Ramos (cell line): ENCODE measurements at regions not wholly inside any gene's neighbourhood (a gene's known extent, or its start where the extent isn't known, plus 50 kb on each side); places are given as distances from the start of the nearest gene placed in this dataset.
"Not testable (repeated sequence)": the region's sequence is repeated elsewhere in the genome, so short reads cannot be mapped to it uniquely, and the experiment has no call there.

Experiments used
- in situ Hi-C: fragments of 300-500 bp; cut with MboI; formaldehyde crosslinking; loops from one replicate; pipeline ENCODE4 v1.14.3; 2022; ENCODE audit warnings: low sequenced_read_pairs; ENCODE audit not compliant: unreplicated experiment

- in situ Hi-C loops: loop anchor here (25.0 kb wide), 1 partner anchor 1254 kb away; no protein-coding TSS in a partner anchor
Measured at GRCh38 chr3:153008226-153008625, 153.8 kb upstream of the RAP2B start.

DNA sequence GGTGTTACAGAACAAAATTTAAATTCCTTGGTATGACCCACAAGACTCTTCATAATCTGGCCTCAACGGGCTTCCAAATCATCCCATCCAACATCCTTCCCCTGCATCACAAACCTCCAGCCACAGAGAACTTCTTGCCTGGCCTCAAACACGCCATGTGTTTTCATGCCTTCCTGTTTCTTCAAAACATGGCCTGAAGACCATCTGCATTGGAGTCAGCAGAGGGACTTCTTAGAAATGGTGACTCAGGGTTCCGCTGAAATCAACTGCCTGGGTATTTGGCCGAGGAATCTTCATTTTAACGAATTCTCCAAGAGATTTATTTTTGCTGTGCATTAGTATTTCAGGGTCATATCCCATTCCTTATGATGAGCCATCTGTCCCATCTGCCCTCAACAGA lies 138.1 kb upstream of the RAP2B start:
- in situ Hi-C loops: loop anchor here (25.0 kb wide), 1 partner anchor 1238 kb away; no protein-coding TSS in a partner anchor

GRCh38 chr3:153026026-153026425 lies 136.0 kb upstream of the RAP2B start:
- in situ Hi-C loops: loop anchor here (25.0 kb wide), 1 partner anchor 986 kb away; no protein-coding TSS in a partner anchor

GRCh38 chr3:153028381-153028780 lies 133.6 kb upstream of the RAP2B start:
- in situ Hi-C loops: loop anchor here (25.0 kb wide), 1 partner anchor 984 kb away; no protein-coding TSS in a partner anchor

DNA sequence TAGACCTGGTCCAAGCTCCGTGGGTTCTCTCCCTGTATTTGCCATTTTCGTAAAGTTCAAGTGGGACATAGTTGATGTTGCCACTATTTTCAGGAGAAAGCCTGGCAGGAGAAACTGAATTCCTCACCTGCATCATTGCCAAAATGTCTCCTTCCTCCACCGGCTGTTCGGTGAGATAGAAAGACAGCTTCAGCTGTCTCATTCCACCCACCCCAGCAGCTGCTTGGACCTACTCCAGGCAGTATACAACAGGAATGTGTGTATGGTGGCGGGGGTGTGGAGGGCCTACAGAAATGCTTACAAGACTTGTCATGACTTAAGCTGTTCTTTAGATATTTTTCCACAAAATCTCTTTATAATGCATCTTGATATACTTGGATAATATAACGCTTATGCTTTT lies 132.7 kb upstream of the RAP2B start:
- in situ Hi-C loops: loop anchor here (25.0 kb wide), 1 partner anchor 983 kb away; no protein-coding TSS in a partner anchor

DNA sequence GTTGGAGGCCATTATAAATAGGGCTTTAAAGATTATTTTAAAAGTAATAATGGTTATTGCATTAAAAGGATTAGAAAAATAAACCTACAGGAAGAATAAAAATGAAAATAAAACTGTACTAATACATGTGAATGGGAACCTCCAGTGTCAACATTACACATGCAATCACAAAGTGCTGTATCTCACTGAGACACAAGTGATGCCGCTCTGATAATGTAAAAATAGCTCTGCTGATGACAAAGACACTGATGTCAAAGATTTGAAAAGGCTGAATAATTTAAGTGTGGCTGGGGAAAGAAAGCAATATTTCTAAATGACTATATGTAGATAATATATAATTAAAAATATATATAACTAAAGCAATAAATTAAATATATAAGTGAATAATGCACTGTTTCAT lies 129.1 kb upstream of the RAP2B start:
- in situ Hi-C loops: loop anchor here (10.0 to 25.0 kb wide), 2 partner anchors 562 to 979 kb away; no protein-coding TSS in a partner anchor

DNA sequence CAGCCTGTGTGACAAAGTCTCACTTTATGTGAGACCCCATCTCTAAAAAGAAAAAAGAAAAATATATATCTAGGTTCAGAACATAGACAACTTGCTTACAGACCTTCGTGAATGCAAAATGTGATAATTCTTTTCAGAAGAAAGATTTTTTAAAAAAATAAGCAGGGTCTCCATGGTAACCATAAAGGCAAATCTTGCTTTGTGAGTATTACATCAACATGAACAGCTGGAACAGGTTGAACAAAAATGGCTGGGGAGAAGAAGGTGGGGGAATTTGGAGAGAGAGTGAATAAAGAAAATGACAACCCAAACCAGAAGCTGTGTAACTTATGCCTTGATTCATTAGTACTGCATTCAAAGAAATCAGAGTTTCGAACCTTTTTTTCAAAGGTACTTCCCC lies 125.2 kb upstream of the RAP2B start:
- in situ Hi-C loops: loop anchor here (10.0 to 25.0 kb wide), 2 partner anchors 558 to 975 kb away; no protein-coding TSS in a partner anchor

DNA sequence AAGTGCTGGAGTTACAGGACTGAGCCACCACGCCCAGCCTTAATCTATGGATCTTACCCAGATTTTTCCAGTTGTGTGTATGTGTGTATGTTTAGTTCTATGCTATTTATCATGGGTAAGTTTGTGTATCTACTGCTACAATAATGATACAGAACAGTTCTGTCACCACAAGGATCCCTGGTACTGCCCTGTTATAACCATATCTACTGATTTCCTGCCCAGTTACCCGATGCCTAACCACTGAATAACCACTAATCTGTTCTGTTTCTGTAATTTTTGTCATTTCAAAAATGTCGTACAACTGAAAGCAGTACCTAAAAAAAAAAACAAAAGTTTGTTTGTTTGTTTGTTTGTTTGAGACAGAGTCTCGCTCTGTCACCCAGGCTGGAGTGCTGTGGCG lies 123.7 kb upstream of the RAP2B start:
- in situ Hi-C loops: loop anchor here (10.0 to 25.0 kb wide), 2 partner anchors 556 to 974 kb away; no protein-coding TSS in a partner anchor

DNA sequence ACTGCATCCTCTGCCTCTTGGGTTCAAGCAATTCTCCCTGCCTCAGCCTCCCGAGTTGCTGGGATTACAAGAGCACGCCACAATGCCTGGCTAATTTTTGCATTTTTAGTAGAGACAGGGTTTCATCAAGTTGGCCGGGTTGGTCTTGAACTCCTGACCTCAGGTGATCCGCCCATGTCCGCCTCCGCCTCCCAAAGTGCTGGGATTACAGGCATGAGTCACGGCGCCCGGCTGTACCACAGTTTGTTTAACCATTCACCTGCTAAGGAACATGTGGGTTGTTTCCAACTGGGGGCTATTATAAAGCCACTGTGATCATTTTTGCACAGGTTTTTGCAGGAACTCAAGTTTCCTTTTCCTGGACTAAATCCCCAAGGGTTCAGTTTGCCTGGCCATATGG lies 123.2 kb upstream of the RAP2B start:
- in situ Hi-C loops: loop anchor here (10.0 to 25.0 kb wide), 2 partner anchors 556 to 974 kb away; no protein-coding TSS in a partner anchor

DNA sequence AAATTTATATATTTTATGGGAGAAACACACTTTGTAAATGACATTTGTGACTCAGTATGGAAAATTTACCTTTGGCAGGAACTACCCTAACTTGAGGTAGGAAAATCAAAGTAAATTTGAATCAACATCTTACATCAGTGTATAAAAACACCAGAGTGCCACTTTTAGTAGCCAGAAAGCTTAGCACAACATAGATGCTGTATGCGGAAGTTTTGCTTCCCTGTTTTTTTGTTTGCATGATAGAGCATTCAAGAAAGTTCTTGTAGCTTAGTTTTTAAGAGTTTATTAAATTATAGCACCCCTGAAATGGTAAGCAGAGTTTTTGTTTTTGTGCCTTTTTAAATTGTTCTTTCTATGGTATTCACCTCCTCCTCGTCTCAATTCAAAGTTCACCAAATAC lies 120.8 kb upstream of the RAP2B start:
- in situ Hi-C loops: loop anchor here (10.0 to 25.0 kb wide), 2 partner anchors 724 to 971 kb away; no protein-coding TSS in a partner anchor

GRCh38 chr3:153042088-153042487 lies 119.9 kb upstream of the RAP2B start:
- in situ Hi-C loops: loop anchor here (10.0 to 25.0 kb wide), 2 partner anchors 723 to 970 kb away; no protein-coding TSS in a partner anchor

GRCh38 chr3:153043729-153044328 lies 118.2 kb upstream of the RAP2B start:
- in situ Hi-C loops: loop anchor here (10.0 to 25.0 kb wide), 2 partner anchors 721 to 968 kb away; no protein-coding TSS in a partner anchor

DNA sequence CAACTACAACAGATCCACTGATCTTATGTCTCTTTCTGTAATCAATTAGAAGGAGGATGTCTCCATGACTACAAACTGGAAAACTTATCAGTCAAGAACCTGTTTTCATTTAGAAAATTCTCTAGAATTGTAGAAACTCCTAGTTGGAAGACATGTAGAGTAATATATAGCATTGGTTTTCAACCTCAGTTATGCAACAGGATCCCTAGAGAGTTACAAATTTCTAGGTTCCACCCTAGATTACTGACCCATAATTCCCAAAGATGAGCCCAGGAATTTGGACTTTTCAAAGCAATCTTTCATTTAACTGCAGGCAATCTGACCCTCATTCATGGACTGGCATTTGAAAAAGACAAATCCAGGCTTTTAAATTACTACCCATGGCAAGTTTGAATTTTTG lies 116.9 kb upstream of the RAP2B start:
- in situ Hi-C loops: loop anchor here (10.0 to 25.0 kb wide), 2 partner anchors 720 to 967 kb away; no protein-coding TSS in a partner anchor

- in situ Hi-C loops: no loop called here
Measured at GRCh38 chr3:153050978-153051377, 111.0 kb upstream of the RAP2B start.

DNA sequence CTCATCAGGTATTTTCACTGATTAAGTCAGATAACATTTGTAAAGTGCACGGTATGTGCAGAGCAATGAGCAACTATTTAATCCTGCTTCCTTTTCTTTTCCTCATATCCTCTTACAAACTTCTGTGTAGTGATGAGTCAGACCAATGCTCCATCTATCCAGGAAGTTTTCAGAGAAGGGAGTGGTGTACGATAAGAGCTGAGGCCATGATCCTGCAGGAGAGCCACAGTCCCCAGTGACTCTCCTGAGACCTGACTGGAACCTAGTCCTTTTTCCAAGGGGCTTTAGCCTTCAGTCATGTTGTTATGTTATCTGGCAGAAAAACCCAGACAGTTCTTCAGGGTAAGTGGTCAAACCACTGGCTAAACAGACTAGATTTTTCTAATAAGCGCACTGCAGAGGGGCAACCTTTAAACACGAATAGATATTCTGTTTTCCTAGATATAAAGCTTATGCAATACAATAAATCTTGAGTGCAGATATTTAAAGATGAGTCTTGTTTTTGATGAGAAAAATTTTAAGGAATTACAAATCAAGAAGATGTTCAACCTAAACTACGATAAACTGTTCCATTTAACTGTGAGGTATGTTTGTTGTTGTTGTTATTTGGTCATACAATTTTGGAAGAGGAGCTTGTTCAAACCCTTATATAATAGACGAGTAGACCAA lies 110.5 kb upstream of the RAP2B start:
- in situ Hi-C loops: no loop called here

DNA sequence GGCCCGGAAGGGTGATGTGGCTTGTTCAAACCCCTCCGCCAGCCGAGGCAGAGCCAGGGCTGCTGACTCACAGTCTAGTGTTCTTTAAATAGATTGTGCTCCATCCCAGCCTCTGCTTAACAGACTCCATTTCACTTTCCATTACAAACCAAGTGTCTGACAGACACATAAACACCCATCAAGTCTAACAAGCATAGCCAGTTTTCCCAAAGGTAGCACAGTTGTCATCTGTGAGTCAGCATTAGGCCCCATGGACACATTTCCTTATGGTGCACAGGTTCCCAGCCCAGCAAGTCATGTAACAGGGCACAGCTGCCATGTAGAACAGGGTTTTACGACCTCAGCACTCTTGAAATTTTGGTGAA lies 109.9 kb upstream of the RAP2B start:
- in situ Hi-C loops: no loop called here

DNA sequence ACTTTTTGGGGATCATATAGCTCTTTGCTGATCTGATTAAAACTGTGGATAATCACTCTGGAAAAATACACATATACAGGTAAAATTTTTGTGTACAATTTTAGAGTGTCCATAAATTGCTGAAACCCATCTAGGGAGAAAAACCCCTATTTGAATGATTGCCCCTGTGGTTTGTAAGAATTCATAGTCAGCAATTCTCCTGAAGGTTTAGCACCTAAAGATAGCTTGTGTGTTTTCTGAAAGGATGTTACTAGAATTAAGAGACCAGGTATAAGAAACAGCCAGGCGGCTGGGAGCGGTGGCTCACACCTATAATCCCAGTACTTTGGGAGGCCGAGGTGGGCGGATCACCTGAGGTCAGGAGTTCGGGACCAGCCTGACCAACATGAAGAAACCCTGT lies 106.8 kb upstream of the RAP2B start:
- in situ Hi-C loops: no loop called here

GRCh38 chr3:153055779-153056178 lies 106.2 kb upstream of the RAP2B start:
- in situ Hi-C loops: no loop called here

DNA sequence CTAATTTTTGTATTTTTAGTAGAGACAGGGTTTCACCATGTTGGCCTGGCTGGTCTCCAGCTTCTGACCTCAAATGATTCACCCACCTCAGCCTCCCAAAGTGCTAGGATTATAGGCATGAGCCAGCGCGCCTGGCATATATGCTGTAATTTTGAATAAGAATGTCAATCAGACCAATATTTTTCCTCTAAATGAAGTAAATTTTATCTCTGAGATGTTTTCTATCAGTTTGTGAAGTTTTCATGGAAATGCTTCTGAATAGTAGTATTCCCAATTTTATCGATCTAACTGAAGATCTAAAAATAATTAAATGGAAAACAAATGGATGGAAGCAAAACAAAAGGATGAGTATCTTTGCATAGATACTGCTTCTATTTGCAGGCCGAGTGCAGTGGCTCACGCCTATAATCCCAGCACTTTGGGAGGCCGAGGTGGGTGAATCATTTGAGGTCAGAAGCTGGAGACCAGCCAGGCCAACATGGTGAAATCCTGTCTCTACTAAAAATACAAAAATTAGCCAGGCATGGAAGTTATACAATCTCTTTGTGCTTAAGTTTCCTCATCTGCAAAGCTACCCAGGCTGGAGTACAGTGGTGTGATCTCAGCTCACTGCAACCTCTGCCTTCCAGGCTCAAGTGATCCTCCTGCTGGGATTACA lies 103.9 kb upstream of the RAP2B start:
- in situ Hi-C loops: not testable (repeated sequence)

GRCh38 chr3:153060346-153060745 lies 101.7 kb upstream of the RAP2B start:
- in situ Hi-C loops: no loop called here
